ENCODE measurements at regions not wholly inside any gene's neighbourhood (a gene's known extent, or its start where the extent isn't known, plus 50 kb on each side); places are given as distances from the start of the nearest gene placed in this dataset.

DNA sequence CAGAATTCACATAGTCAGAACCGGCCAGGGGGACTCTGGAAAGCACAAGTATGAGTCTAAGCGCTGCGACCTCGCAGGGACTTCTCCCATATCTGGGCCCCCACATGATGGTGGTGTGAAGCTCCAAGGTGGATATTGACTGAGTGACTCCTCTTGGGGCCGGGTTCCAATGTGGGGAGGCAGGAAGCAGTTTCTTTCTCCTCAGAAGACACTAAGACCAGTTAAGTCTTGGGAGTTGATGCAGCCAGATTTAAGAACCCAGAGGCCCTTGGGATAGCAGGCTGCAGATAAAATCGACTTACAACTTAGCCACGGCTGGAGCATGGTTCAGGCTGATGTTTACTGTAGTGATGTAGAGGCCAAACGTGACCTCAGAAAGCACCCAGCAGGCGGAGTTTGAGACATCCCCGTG is 55.4 kb upstream of the KLF13 start:
- H3K4me3 ChIP-seq: no peak overlapping the region
- peak in 2 of 5 donors; percentile 1 to 6 for DNase-seq
- no peak for TF ChIP-seq EP300 (IDR thresholded peaks at IDR 0.05)
- TF ChIP-seq CTCF (IDR thresholded peaks at IDR 0.05): no peak
- no peak for TF ChIP-seq POLR2A (IDR thresholded peaks at IDR 0.05)
- no peaks in the 10 kb centered on the region for H3K36me3 ChIP-seq
- H3K27me3 ChIP-seq: no peaks in the 10 kb centered on the region
- WGBS, 3 donors: 84 to 91% (median 85%) methylated on average over 10 of the region's 10 CpGs
- H3K9me3 ChIP-seq: no peaks in the 10 kb centered on the region
- H3K4me1 ChIP-seq (ENCODE audit: insufficient read depth): no peaks in the 10 kb centered on the region
- intact Hi-C loops (cut with DNase I): no loop called here
- no peak overlapping the region for H3K27ac ChIP-seq

DNA sequence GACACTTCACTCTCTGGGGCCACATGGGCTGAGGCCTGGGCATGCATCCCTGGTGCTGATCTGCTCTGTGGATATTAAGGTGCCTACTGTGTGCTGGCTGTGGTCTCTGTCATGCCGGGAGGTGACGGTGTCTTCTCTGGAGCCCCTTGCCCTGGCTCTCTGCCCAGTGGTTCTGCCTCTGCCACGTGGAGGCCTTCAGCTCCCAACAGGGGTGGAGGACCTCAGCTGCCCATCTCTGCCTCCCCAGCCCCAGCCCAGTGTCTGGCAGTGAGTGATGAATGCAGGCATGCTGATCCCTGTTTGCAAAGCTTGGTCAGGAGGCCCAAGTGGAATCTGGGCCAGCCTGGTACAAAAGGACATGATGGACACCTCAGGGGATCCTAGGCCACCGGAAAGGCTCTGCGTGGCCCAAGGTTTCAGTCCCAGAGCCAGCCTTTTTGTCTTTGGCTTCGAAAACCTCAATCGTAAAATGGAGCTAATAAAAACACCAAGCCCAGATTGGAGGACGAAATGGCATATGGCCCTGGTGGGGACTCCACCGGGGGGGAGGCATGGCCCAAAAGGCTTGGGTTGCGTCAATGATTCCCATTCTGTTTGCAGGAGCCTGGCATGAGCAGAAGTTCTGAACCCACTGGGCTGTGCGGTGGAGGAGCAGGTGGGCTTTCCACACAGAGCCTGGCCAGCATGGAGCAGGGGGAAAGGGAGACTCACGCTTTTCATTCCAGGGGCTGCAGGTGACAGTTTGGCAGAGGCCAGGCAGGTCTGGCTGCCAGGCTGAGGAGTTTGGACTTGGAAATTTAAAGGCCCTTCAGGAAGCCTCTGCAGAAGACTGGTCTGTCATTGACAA is 54.7 kb upstream of the KLF13 start:
- intact Hi-C loops (cut with DNase I): no loop called here
- Histone ChIP-seq H3K27ac (no peak overlapping the region), H3K4me3 (no peak overlapping the region), H3K4me1 (ENCODE audit: insufficient read depth) (no peaks in the 10 kb centered on the region), H3K36me3 (no peaks in the 10 kb centered on the region), H3K9me3 (no peaks in the 10 kb centered on the region), H3K27me3 (no peaks in the 10 kb centered on the region)
- TF ChIP-seq POLR2A (IDR thresholded peaks at IDR 0.05): no peak
- TF ChIP-seq CTCF (IDR thresholded peaks at IDR 0.05): no peak
- TF ChIP-seq EP300 (IDR thresholded peaks at IDR 0.05): no peak
- DNase-seq: peak in 2 of 5 donors; percentile 11 to 19
- WGBS, 3 donors: 89 to 94% (median 90%) methylated on average over 12 of the region's 12 CpGs

DNA sequence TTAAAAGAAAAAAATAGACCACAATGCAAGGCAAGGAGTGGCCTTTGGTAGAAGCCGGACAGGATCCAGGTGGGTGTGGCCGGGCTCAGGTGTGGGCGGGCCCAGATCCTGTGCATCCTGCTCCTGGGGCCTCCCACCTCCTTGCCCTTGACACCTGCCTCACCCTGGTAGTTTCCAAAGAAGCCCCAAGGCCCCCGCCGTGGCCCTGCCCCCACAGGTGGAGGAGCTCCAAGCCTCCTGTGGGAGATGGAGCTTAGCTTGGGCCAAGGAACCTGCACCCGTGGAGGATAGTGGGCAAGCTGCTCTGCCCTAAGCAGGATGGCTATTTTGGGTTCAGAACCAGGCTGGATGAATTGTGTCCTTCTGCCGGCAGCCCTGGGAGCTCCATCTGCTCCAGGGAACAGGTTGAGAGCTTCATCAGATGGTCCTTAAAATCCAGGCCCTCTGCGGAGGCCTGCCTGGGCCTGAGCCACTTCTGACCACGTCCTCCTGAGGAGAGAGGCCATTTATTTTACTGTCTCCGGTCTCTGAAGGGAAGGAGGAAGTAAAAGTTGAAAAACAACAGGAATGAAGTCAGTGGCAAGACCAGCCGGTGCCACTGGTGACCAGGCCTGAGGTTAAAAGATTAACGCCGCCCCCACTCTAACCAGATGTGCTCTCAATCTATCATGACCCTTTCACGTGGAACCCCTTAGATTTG is 53.9 kb upstream of the KLF13 start:
- Histone ChIP-seq H3K27me3 (no peaks in the 10 kb centered on the region), H3K27ac (no peak overlapping the region), H3K9me3 (no peaks in the 10 kb centered on the region), H3K4me3 (no peak overlapping the region), H3K4me1 (ENCODE audit: insufficient read depth) (no peaks in the 10 kb centered on the region), H3K36me3 (no peaks in the 10 kb centered on the region)
- WGBS, 3 donors: 72 to 79% (median 75%) methylated on average over 14 of the region's 14 CpGs
- TF ChIP-seq CTCF (IDR thresholded peaks at IDR 0.05) (no peak), EP300 (IDR thresholded peaks at IDR 0.05) (no peak), POLR2A (IDR thresholded peaks at IDR 0.05) (no peak)
- DNase-seq: peak in 2 of 5 donors; percentile 13 to 29
- intact Hi-C loops (cut with DNase I): no loop called here

DNA sequence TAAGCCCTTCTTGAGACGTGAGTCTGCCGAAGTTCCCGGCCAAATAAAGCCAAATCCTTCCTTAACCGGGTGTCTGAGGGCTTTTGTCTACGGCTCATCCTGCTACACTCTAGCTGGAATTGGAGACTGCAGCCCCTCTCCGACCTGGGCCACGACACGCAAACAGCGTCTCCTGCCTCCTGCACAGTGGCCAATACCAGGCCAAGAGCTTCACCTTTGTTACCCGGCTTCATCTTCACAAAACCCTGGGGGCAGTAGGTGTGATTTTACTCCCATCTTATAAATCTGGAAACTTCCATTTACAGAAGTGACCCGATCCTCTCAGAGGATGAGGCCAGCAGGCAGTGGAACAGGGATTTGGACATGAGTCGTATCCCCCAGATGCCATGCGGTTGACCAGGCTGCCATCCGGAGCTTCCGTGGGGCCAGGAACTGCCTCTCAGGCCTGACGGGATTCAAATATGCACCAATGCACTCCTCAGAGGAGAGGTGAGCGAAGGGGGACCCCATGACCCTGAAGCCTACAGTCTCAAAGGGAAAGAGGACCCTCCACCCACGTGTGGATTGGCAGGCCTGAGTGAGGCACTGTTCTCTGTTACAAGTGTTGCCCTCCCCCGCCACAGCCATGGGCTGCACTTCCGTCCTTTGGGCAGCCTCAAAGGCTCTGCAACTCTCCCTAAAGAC is 53.2 kb upstream of the KLF13 start:
- TF ChIP-seq POLR2A (IDR thresholded peaks at IDR 0.05): no peak
- no peak for TF ChIP-seq CTCF (IDR thresholded peaks at IDR 0.05)
- no peak for TF ChIP-seq EP300 (IDR thresholded peaks at IDR 0.05)
- Histone ChIP-seq H3K27ac (no peak overlapping the region), H3K36me3 (no peaks in the 10 kb centered on the region), H3K27me3 (no peaks in the 10 kb centered on the region), H3K9me3 (no peaks in the 10 kb centered on the region), H3K4me3 (no peak overlapping the region), H3K4me1 (ENCODE audit: insufficient read depth) (no peaks in the 10 kb centered on the region)
- DNase-seq: peak in 1 of 5 donors; percentile 19
- 87 to 92% (median 90%) methylated on average over 20 of the region's 20 CpGs for WGBS, 3 donors
- intact Hi-C loops (cut with DNase I): no loop called here

Data from ovary (tissue), 7 donors.